PC-3 (cell line): ENCODE measurements at regions not wholly inside any gene's neighbourhood (a gene's known extent, or its start where the extent isn't known, plus 50 kb on each side); places are given as distances from the start of the nearest gene placed in this dataset.

Experiments
- EZH2 ChIP-seq: fragments of 300-600 bp; sonication (generic); IDR thresholded peaks from one replicate; pipeline ENCODE4 v1.6.1; 2017; ENCODE audit warnings: antibody characterized with exemption, mild to moderate bottlenecking, low read length; ENCODE audit not compliant: unreplicated experiment
- TF ChIP-seq, protein P1 (sequence below): fragments of 300-600 bp; sonication (generic); conservative IDR thresholded peaks from 2 replicates; pipeline ENCODE4 v1.5.1; 2017; ENCODE audit warnings: antibody characterized with exemption, low read depth, mild to moderate bottlenecking, low read length

DNA sequence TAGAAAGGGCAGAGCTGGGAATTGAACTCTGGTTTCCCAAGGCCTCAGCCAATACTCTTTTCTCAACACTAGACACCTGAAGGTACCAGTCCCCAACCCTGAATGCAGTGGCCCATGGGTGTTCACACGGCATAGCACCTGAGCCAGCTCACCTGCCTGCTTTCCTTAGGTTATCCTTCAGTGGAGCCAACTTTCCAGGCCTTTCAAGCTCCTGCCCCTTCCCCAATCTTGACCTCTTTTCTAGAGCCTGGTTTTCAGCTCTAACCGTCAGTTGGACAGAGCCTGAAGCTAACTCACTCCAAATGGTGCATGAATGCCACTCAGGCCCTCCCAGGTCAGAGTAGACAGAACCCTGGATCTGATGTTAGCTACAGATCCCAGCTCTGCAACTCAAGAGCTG, 66.1 kb upstream of the ITGA11 start:
- TF ChIP-seq, protein P1, sequence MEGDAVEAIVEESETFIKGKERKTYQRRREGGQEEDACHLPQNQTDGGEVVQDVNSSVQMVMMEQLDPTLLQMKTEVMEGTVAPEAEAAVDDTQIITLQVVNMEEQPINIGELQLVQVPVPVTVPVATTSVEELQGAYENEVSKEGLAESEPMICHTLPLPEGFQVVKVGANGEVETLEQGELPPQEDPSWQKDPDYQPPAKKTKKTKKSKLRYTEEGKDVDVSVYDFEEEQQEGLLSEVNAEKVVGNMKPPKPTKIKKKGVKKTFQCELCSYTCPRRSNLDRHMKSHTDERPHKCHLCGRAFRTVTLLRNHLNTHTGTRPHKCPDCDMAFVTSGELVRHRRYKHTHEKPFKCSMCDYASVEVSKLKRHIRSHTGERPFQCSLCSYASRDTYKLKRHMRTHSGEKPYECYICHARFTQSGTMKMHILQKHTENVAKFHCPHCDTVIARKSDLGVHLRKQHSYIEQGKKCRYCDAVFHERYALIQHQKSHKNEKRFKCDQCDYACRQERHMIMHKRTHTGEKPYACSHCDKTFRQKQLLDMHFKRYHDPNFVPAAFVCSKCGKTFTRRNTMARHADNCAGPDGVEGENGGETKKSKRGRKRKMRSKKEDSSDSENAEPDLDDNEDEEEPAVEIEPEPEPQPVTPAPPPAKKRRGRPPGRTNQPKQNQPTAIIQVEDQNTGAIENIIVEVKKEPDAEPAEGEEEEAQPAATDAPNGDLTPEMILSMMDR = no peak
- no peak for TF ChIP-seq EZH2
